ENCODE measurements at regions not wholly inside any gene's neighbourhood (a gene's known extent, or its start where the extent isn't known, plus 50 kb on each side); places are given as distances from the start of the nearest gene placed in this dataset.

- H4K20me1 ChIP-seq (ENCODE audit: insufficient read depth, low read length): no peaks in the 10 kb centered on the region
- H3K27ac ChIP-seq (ENCODE audit: low read depth, low read length): no peak overlapping the region
- peaks cover 3% of the 10 kb centered on the region for H3K27me3 Mint-ChIP-seq (ENCODE audit: low read depth, unreplicated experiment)
- no peaks in the 10 kb centered on the region for H3K4me1 ChIP-seq (ENCODE audit: insufficient read depth, low read length)
- DNase-seq (ENCODE audit: low read depth): peak; percentile 7
- no peak overlapping the region for H3K4me3 ChIP-seq (ENCODE audit: insufficient read depth, low read depth, low read length)
- no peaks in the 10 kb centered on the region for H3K36me3 Mint-ChIP-seq (ENCODE audit: low read depth, unreplicated experiment)
- H3K9me3 Mint-ChIP-seq (ENCODE audit: unreplicated experiment): peaks cover 7% of the 10 kb centered on the region
- no peaks in the 10 kb centered on the region for H3K79me2 ChIP-seq (ENCODE audit: insufficient read depth, low read length)
- H3K27me3 ChIP-seq (ENCODE audit: insufficient read depth, low read length): no peaks in the 10 kb centered on the region
- no peak overlapping the region for H3K27ac Mint-ChIP-seq (ENCODE audit: unreplicated experiment)
- FAIRE-seq: no peak
- H3K9me3 ChIP-seq (ENCODE audit: insufficient read depth, low read depth, low read length): no peaks in the 10 kb centered on the region
- no peak overlapping the region for H3K9ac ChIP-seq (ENCODE audit: low read length)
- H2AFZ ChIP-seq (ENCODE audit: low read depth, low read length): no peak overlapping the region
- no peak overlapping the region for H3K4me3 Mint-ChIP-seq (ENCODE audit: unreplicated experiment)
- no peaks in the 10 kb centered on the region for H3K4me1 Mint-ChIP-seq (ENCODE audit: low read depth, unreplicated experiment)
- no peaks in the 10 kb centered on the region for H3K36me3 ChIP-seq (ENCODE audit: insufficient read depth, low read length)
- H3K4me2 ChIP-seq (ENCODE audit: low read length): no peak overlapping the region
- TF ChIP-seq EZH2 (IDR thresholded peaks at IDR 0.05; ENCODE audit: insufficient read depth, low read length) (no peak), CTCF (IDR thresholded peaks at IDR 0.05; ENCODE audit: insufficient read depth, low read depth, low read length) (no peak)
These were observed 99.6 kb upstream of the TNP1 start for GRCh38 chr2:216959433-216959832.

GRCh38 chr2:216956820-216957493 lies 97.1 kb upstream of the TNP1 start:
- H3K4me2 ChIP-seq (ENCODE audit: low read length): no peak overlapping the region
- no peaks in the 10 kb centered on the region for H3K27me3 ChIP-seq (ENCODE audit: insufficient read depth, low read length)
- Mint-ChIP-seq H3K9me3 (ENCODE audit: unreplicated experiment) (peaks cover 13% of the 10 kb centered on the region), H3K4me1 (ENCODE audit: low read depth, unreplicated experiment) (no peaks in the 10 kb centered on the region), H3K27ac (ENCODE audit: unreplicated experiment) (no peak overlapping the region), H3K36me3 (ENCODE audit: low read depth, unreplicated experiment) (peaks cover 4% of the 10 kb centered on the region), H3K4me3 (ENCODE audit: unreplicated experiment) (no peak overlapping the region), H3K27me3 (ENCODE audit: low read depth, unreplicated experiment) (peaks cover 3% of the 10 kb centered on the region)
- TF ChIP-seq EZH2 (IDR thresholded peaks at IDR 0.05; ENCODE audit: insufficient read depth, low read length): no peak
- TF ChIP-seq CTCF (IDR thresholded peaks at IDR 0.05; ENCODE audit: insufficient read depth, low read depth, low read length): no peak
- FAIRE-seq (no peak), DNase-seq (ENCODE audit: low read depth) (peak; percentile 63)
- no peaks in the 10 kb centered on the region for H3K36me3 ChIP-seq (ENCODE audit: insufficient read depth, low read length)
- H3K9ac ChIP-seq (ENCODE audit: low read length): no peak overlapping the region
- H3K27ac ChIP-seq (ENCODE audit: low read depth, low read length): no peak overlapping the region
- H2AFZ ChIP-seq (ENCODE audit: low read depth, low read length): no peak overlapping the region
- no peaks in the 10 kb centered on the region for H3K4me1 ChIP-seq (ENCODE audit: insufficient read depth, low read length)
- no peak overlapping the region for H3K4me3 ChIP-seq (ENCODE audit: insufficient read depth, low read depth, low read length)
- H4K20me1 ChIP-seq (ENCODE audit: insufficient read depth, low read length): no peaks in the 10 kb centered on the region
- no peaks in the 10 kb centered on the region for H3K79me2 ChIP-seq (ENCODE audit: insufficient read depth, low read length)
- H3K9me3 ChIP-seq (ENCODE audit: insufficient read depth, low read depth, low read length): no peaks in the 10 kb centered on the region

GRCh38 chr2:216951171-216951570 lies 91.3 kb upstream of the TNP1 start:
- Histone ChIP-seq H2AFZ (ENCODE audit: low read depth, low read length) (no peak overlapping the region), H3K4me2 (ENCODE audit: low read length) (no peak overlapping the region), H3K27ac (ENCODE audit: low read depth, low read length) (no peak overlapping the region), H4K20me1 (ENCODE audit: insufficient read depth, low read length) (no peaks in the 10 kb centered on the region), H3K4me1 (ENCODE audit: insufficient read depth, low read length) (no peaks in the 10 kb centered on the region), H3K79me2 (ENCODE audit: insufficient read depth, low read length) (no peaks in the 10 kb centered on the region), H3K9me3 (ENCODE audit: insufficient read depth, low read depth, low read length) (no peaks in the 10 kb centered on the region), H3K27me3 (ENCODE audit: insufficient read depth, low read length) (no peaks in the 10 kb centered on the region), H3K9ac (ENCODE audit: low read length) (no peak overlapping the region), H3K36me3 (ENCODE audit: insufficient read depth, low read length) (no peaks in the 10 kb centered on the region), H3K4me3 (ENCODE audit: insufficient read depth, low read depth, low read length) (no peak overlapping the region)
- Mint-ChIP-seq H3K9me3 (ENCODE audit: unreplicated experiment) (peaks cover 18% of the 10 kb centered on the region), H3K4me3 (ENCODE audit: unreplicated experiment) (no peak overlapping the region), H3K27ac (ENCODE audit: unreplicated experiment) (no peak overlapping the region), H3K27me3 (ENCODE audit: low read depth, unreplicated experiment) (peaks cover 11% of the 10 kb centered on the region), H3K36me3 (ENCODE audit: low read depth, unreplicated experiment) (peaks cover 4% of the 10 kb centered on the region), H3K4me1 (ENCODE audit: low read depth, unreplicated experiment) (no peaks in the 10 kb centered on the region)
- FAIRE-seq: no peak
- TF ChIP-seq CTCF (IDR thresholded peaks at IDR 0.05; ENCODE audit: insufficient read depth, low read depth, low read length) (no peak), EZH2 (IDR thresholded peaks at IDR 0.05; ENCODE audit: insufficient read depth, low read length) (no peak)
- DNase-seq (ENCODE audit: low read depth): peak; percentile 34
